ENCODE measurements at regions not wholly inside any gene's neighbourhood (a gene's known extent, or its start where the extent isn't known, plus 50 kb on each side); places are given as distances from the start of the nearest gene placed in this dataset.

GRCh38 chr10:6889718-6890117 lies 309.6 kb upstream of the PRKCQ start:
- Histone ChIP-seq H3K9ac (ENCODE audit: low read depth, low read length) (no peak overlapping the region), H3K27me3 (ENCODE audit: control insufficient read depth, insufficient read depth, low read length) (peaks cover 3% of the 10 kb centered on the region), H3K4me2 (ENCODE audit: low read length) (no peak overlapping the region), H3K4me3 (ENCODE audit: low read length) (no peak overlapping the region), H3K36me3 (ENCODE audit: insufficient read depth, low read length) (no peaks in the 10 kb centered on the region), H3K4me1 (ENCODE audit: control insufficient read depth, insufficient read depth, low read length) (no peaks in the 10 kb centered on the region), H3K9me3 (replicated peaks; ENCODE audit: low read length) (no peaks in the 10 kb centered on the region)

GRCh38 chr10:6888434-6888833 lies 308.4 kb upstream of the PRKCQ start:
- H3K36me3 ChIP-seq (ENCODE audit: insufficient read depth, low read length): no peaks in the 10 kb centered on the region
- H3K4me1 ChIP-seq (ENCODE audit: control insufficient read depth, insufficient read depth, low read length): no peaks in the 10 kb centered on the region
- peaks cover 3% of the 10 kb centered on the region for H3K27me3 ChIP-seq (ENCODE audit: control insufficient read depth, insufficient read depth, low read length)
- no peak overlapping the region for H3K4me2 ChIP-seq (ENCODE audit: low read length)
- H3K9ac ChIP-seq (ENCODE audit: low read depth, low read length): no peak overlapping the region
- no peaks in the 10 kb centered on the region for H3K9me3 ChIP-seq (replicated peaks; ENCODE audit: low read length)
- H3K4me3 ChIP-seq (ENCODE audit: low read length): no peak overlapping the region

DNA sequence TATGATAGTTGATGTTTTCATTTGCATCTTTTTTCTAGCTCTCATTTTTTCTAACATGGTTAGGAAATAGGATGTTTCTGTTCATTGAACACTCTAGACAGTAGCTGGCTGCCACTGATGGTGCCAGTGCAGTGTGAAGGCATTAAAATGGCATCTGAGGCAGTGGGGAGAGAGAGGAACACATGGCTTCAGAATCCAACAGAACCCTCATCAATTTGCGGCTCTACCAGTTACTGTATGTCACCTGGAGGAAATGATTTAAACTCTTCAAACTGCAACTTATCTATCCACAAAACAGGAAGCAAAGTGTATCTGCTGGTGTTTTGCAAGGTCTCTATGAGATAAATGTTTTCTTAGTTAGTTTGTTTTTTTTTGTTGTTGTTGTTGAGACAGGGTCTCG lies 305.2 kb upstream of the PRKCQ start:
- no peak overlapping the region for H3K4me2 ChIP-seq (ENCODE audit: low read length)
- no peak overlapping the region for H3K9ac ChIP-seq (ENCODE audit: low read depth, low read length)
- no peaks in the 10 kb centered on the region for H3K4me1 ChIP-seq (ENCODE audit: control insufficient read depth, insufficient read depth, low read length)
- no peak overlapping the region for H3K4me3 ChIP-seq (ENCODE audit: low read length)
- H3K36me3 ChIP-seq (ENCODE audit: insufficient read depth, low read length): no peaks in the 10 kb centered on the region
- no peaks in the 10 kb centered on the region for H3K9me3 ChIP-seq (replicated peaks; ENCODE audit: low read length)
- H3K27me3 ChIP-seq (ENCODE audit: control insufficient read depth, insufficient read depth, low read length): no peaks in the 10 kb centered on the region

DNA sequence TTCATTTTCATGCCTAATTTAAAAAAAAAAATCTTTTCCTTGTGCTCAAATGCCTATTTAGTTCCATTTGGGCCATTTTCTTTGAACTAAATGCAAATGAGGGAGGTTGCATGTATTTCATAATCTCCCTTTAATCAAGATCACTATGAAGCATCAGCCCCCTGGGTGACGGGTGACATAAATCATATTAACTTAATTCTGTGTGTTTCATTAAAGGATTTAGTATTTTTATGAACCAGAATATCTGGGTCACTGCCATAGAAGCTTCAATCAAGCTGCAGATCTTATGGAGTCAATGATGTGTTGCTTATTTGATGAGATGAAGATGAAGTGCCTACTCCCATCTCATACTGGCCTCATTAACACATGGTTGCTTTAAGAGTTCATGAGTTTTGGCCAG lies 301.9 kb upstream of the PRKCQ start:
- H3K9ac ChIP-seq (ENCODE audit: low read depth, low read length): no peak overlapping the region
- H3K4me1 ChIP-seq (ENCODE audit: control insufficient read depth, insufficient read depth, low read length): no peaks in the 10 kb centered on the region
- H3K27me3 ChIP-seq (ENCODE audit: control insufficient read depth, insufficient read depth, low read length): no peaks in the 10 kb centered on the region
- H3K36me3 ChIP-seq (ENCODE audit: insufficient read depth, low read length): no peaks in the 10 kb centered on the region
- no peaks in the 10 kb centered on the region for H3K9me3 ChIP-seq (replicated peaks; ENCODE audit: low read length)
- H3K4me2 ChIP-seq (ENCODE audit: low read length): no peak overlapping the region
- H3K4me3 ChIP-seq (ENCODE audit: low read length): no peak overlapping the region

GRCh38 chr10:6877722-6878392 lies 297.8 kb upstream of the PRKCQ start:
- Histone ChIP-seq H3K9me3 (replicated peaks; ENCODE audit: low read length) (no peaks in the 10 kb centered on the region), H3K4me1 (ENCODE audit: control insufficient read depth, insufficient read depth, low read length) (peaks cover 7% of the 10 kb centered on the region), H3K9ac (ENCODE audit: low read depth, low read length) (no peak overlapping the region), H3K27me3 (ENCODE audit: control insufficient read depth, insufficient read depth, low read length) (no peaks in the 10 kb centered on the region), H3K4me2 (ENCODE audit: low read length) (no peak overlapping the region), H3K4me3 (ENCODE audit: low read length) (no peak overlapping the region), H3K36me3 (ENCODE audit: insufficient read depth, low read length) (no peaks in the 10 kb centered on the region)

DNA sequence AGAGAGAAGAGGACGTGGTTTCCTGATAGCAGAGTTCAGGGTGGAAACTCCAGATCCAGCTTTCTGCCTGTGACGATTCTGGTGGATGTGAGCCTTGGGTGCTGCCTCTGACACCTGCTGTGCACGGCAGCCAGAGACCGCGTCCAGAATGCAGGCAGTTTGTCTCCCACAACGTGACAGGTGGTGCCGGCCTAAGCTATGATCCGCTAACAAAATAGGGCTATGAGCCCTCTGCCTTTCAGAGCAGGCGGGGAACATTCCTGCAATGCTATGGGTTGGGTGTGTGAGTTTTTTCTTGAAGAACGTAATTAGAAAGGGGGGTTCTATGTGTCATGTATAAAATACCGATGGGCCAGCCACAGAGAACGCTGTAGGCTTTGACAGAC lies 297.3 kb upstream of the PRKCQ start:
- Histone ChIP-seq H3K4me3 (ENCODE audit: low read length) (no peak overlapping the region), H3K9me3 (replicated peaks; ENCODE audit: low read length) (no peaks in the 10 kb centered on the region), H3K4me1 (ENCODE audit: control insufficient read depth, insufficient read depth, low read length) (peaks cover 7% of the 10 kb centered on the region), H3K4me2 (ENCODE audit: low read length) (no peak overlapping the region), H3K9ac (ENCODE audit: low read depth, low read length) (no peak overlapping the region), H3K27me3 (ENCODE audit: control insufficient read depth, insufficient read depth, low read length) (no peaks in the 10 kb centered on the region), H3K36me3 (ENCODE audit: insufficient read depth, low read length) (no peaks in the 10 kb centered on the region)

- H3K36me3 ChIP-seq (ENCODE audit: insufficient read depth, low read length): no peaks in the 10 kb centered on the region
- H3K9ac ChIP-seq (ENCODE audit: low read depth, low read length): no peak overlapping the region
- H3K4me3 ChIP-seq (ENCODE audit: low read length): no peak overlapping the region
- no peaks in the 10 kb centered on the region for H3K27me3 ChIP-seq (ENCODE audit: control insufficient read depth, insufficient read depth, low read length)
- H3K4me1 ChIP-seq (ENCODE audit: control insufficient read depth, insufficient read depth, low read length): peaks cover 7% of the 10 kb centered on the region
- H3K4me2 ChIP-seq (ENCODE audit: low read length): no peak overlapping the region
- no peaks in the 10 kb centered on the region for H3K9me3 ChIP-seq (replicated peaks; ENCODE audit: low read length)
These were observed 295.3 kb upstream of the PRKCQ start for GRCh38 chr10:6875269-6875865.

GRCh38 chr10:6871128-6871527 lies 291.1 kb upstream of the PRKCQ start:
- Histone ChIP-seq H3K4me2 (ENCODE audit: low read length) (no peak overlapping the region), H3K4me3 (ENCODE audit: low read length) (no peak overlapping the region), H3K27me3 (ENCODE audit: control insufficient read depth, insufficient read depth, low read length) (no peaks in the 10 kb centered on the region), H3K9me3 (replicated peaks; ENCODE audit: low read length) (no peaks in the 10 kb centered on the region), H3K36me3 (ENCODE audit: insufficient read depth, low read length) (no peaks in the 10 kb centered on the region), H3K9ac (ENCODE audit: low read depth, low read length) (no peak overlapping the region), H3K4me1 (ENCODE audit: control insufficient read depth, insufficient read depth, low read length) (peaks cover 7% of the 10 kb centered on the region)

DNA sequence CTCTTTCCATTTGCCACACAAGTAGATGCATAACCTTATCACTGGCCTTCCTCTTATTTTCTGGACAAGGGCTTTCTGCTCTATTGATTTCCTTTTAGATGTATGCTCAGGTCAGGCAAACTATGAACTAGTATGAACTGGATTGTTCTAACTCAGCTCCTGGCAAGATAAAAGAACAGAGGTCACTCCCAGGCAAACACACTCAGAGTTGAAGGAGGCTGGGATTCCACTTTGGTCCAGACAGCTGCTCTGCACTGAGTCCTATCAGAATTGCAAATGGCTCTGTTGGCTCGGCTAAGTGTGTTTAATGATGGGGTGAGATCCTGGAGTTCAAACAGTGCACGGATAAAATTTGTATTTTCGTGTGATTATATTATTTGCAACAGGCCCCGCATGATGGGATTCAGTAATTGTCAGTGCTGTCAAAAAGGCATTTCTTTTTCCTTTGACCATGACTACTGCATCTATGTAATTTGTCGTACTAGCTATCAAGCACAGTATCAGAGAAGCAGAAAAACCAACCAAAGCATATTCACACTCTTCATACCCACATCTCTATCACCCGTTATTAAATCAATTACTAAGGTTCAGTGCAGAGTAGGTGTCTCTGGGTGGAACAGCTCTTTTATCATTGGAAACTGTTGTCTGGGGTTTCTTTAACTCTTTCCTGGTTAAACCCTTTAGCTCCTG lies 288.1 kb upstream of the PRKCQ start:
- no peak overlapping the region for H3K9ac ChIP-seq (ENCODE audit: low read depth, low read length)
- H3K4me2 ChIP-seq (ENCODE audit: low read length): no peak overlapping the region
- H3K4me1 ChIP-seq (ENCODE audit: control insufficient read depth, insufficient read depth, low read length): no peaks in the 10 kb centered on the region
- no peaks in the 10 kb centered on the region for H3K27me3 ChIP-seq (ENCODE audit: control insufficient read depth, insufficient read depth, low read length)
- H3K9me3 ChIP-seq (replicated peaks; ENCODE audit: low read length): no peaks in the 10 kb centered on the region
- H3K4me3 ChIP-seq (ENCODE audit: low read length): no peak overlapping the region
- no peaks in the 10 kb centered on the region for H3K36me3 ChIP-seq (ENCODE audit: insufficient read depth, low read length)

DNA sequence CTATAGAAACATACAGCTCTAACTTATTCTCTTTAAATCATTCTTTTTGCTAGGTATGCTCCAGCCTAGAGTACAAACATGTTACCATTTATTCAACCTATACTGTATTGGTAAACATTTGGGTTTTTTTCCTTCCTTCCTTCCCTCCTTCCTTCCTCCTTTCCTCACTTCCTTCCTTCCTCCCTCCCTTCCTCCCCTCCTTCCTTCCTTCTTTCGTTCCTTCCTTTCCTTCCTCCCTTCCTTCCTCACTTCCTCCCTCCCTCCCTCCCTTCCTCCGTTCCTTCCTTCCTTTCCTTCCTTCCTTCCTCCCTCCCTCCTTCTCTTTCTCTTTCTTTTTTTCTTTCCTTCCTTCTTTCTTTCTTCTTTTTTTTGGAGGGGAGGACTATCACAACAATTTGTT lies 286.7 kb upstream of the PRKCQ start:
- Histone ChIP-seq H3K4me3 (ENCODE audit: low read length) (no peak overlapping the region), H3K4me2 (ENCODE audit: low read length) (no peak overlapping the region), H3K27me3 (ENCODE audit: control insufficient read depth, insufficient read depth, low read length) (no peaks in the 10 kb centered on the region), H3K4me1 (ENCODE audit: control insufficient read depth, insufficient read depth, low read length) (no peaks in the 10 kb centered on the region), H3K36me3 (ENCODE audit: insufficient read depth, low read length) (no peaks in the 10 kb centered on the region), H3K9ac (ENCODE audit: low read depth, low read length) (no peak overlapping the region), H3K9me3 (replicated peaks; ENCODE audit: low read length) (no peaks in the 10 kb centered on the region)

DNA sequence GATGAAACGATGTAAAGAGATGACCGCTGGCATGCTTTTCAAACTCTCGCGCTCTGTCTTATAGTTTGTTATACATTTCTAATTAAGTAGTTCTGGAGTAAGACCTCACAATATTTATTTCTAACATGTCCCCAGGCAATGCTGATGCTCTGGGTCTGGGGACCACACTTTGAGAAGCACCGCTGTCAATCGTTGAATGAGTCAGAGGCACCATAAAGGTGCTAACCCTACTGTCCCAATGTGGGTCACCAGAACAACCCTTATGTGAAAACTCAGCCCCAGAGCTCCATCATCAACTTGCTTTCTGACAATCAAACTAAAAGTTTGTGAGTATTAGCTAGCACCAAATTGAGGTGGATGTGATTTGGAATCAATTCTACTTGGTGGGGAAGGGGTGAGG lies 284.1 kb upstream of the PRKCQ start:
- H3K4me1 ChIP-seq (ENCODE audit: control insufficient read depth, insufficient read depth, low read length): no peaks in the 10 kb centered on the region
- H3K9ac ChIP-seq (ENCODE audit: low read depth, low read length): no peak overlapping the region
- H3K36me3 ChIP-seq (ENCODE audit: insufficient read depth, low read length): no peaks in the 10 kb centered on the region
- no peak overlapping the region for H3K4me3 ChIP-seq (ENCODE audit: low read length)
- H3K9me3 ChIP-seq (replicated peaks; ENCODE audit: low read length): no peaks in the 10 kb centered on the region
- H3K27me3 ChIP-seq (ENCODE audit: control insufficient read depth, insufficient read depth, low read length): no peaks in the 10 kb centered on the region
- no peak overlapping the region for H3K4me2 ChIP-seq (ENCODE audit: low read length)

DNA sequence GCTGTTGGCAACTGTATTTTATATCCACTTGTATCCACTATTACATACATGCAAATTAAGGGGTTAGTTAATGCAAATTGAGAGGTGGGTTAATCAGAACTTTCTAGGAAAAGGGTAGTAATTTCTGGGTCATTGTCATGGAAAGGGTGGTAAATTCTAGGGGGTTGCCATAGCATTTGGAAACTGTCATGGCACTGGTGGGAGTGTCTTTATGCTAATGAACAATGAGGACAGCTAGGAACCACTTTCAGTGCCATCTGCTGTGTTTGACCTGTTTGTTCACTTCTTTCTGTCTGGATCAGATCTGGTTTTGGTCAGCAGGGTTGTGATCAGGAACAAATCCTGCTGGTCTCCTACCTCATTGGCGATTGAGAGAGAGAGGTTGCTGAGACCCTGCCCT lies 283.3 kb upstream of the PRKCQ start:
- Histone ChIP-seq H3K9ac (ENCODE audit: low read depth, low read length) (no peak overlapping the region), H3K27me3 (ENCODE audit: control insufficient read depth, insufficient read depth, low read length) (no peaks in the 10 kb centered on the region), H3K4me2 (ENCODE audit: low read length) (no peak overlapping the region), H3K4me1 (ENCODE audit: control insufficient read depth, insufficient read depth, low read length) (no peaks in the 10 kb centered on the region), H3K9me3 (replicated peaks; ENCODE audit: low read length) (no peaks in the 10 kb centered on the region), H3K36me3 (ENCODE audit: insufficient read depth, low read length) (no peaks in the 10 kb centered on the region), H3K4me3 (ENCODE audit: low read length) (no peak overlapping the region)

All from skeletal muscle satellite cell (primary cell).